Islet of Langerhans (tissue), 1 donor: ENCODE measurements at regions not wholly inside any gene's neighbourhood (a gene's known extent, or its start where the extent isn't known, plus 50 kb on each side); places are given as distances from the start of the nearest gene placed in this dataset.
"Not testable (repeated sequence)": the region's sequence is repeated elsewhere in the genome, so short reads cannot be mapped to it uniquely, and the experiment has no call there.

Experiments used
- FAIRE-seq: peaks from one replicate; lab custom pipeline; 2011; peaks lifted over from hg19 to GRCh38; lab: Jason Lieb, UNC

GRCh38 chr14:87419925-87420324 is 573.1 kb downstream of the GALC start:
- no peak for FAIRE-seq

- no peak for FAIRE-seq
Observed at GRCh38 chr14:87411370-87411769, 581.6 kb downstream of the GALC start.

DNA sequence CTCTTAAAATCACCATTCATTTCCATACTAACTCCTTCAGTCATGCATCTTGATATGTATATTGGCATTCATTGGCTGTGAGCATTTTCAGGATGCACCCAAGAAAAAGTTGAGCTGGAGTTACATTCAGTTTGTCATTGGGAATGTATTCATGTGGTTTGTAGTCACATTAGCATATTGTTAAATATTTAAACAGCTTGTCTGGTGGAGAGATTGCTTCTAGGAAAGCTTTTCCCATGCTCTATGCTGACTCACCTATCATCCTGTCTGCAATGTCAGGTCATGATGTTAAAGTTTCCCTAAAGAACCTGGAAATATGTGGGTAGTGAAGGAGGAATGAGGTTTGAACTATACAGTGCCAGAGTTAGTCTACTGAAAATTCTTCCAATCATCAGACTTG is 583.6 kb downstream of the GALC start:
- FAIRE-seq = no peak

DNA sequence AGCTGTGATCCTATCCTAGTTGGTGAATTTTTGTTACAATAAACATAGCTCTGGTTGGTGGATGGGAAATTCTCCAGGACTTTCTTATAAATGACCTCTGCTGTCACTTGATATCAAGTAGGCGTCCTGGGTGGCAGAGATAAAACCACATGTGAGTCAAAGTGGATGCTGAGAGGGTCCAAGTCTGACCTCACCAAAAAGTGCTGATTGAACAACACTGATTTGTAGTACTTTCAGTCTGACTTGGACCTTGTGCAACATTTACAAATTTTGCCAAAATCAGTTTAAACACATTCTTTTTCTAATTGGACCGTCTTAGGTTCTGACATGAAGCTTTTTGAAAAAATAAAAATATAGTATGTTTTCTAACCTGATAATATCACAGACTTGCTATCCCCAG is 585.6 kb downstream of the GALC start:
- FAIRE-seq = no peak

- FAIRE-seq = no peak
Observed at GRCh38 chr14:87405563-87405962, 587.4 kb downstream of the GALC start.

GRCh38 chr14:87397499-87397898 is 595.5 kb downstream of the GALC start:
- FAIRE-seq = no peak

GRCh38 chr14:87391066-87391465 is 601.9 kb downstream of the GALC start:
- FAIRE-seq = no peak

DNA sequence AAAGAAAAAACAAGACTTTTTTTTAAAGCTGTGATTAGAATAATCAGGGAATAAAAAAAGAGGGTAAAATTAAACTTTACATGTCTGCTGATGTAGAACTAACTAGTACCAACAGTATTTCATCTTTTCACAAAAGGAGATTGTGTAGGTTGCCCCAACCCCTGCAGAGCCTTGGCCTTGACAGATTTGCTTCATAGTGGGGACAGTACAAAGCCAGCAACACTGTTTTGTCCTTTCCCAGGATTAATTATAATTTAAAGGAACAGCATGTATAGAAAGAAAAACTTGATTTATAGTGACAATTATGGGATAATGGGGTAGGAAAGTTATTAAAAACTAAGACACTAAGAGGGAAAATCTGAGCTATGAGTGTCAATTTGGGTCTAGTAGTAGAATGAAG is 604.0 kb downstream of the GALC start:
- no peak for FAIRE-seq

DNA sequence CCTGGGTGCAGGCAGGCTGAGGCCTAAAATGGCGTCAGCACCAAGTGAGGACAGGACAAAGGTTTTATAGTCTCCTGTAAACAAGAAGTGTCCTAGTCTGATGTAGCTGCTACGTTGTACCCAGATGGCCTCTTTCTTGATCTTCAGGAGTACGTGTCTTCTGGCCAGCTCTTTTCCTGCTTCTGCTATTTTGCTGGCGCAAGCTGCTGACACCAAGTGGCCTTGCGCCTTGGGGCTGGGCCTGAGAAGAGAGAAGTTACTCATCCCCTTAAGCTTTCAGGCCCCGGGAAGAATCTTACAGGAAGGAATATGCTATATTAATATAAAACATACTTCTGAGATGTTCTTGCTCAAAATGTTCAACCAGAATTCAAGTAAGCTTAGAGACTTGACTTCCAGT is 605.2 kb downstream of the GALC start:
- FAIRE-seq = no peak

DNA sequence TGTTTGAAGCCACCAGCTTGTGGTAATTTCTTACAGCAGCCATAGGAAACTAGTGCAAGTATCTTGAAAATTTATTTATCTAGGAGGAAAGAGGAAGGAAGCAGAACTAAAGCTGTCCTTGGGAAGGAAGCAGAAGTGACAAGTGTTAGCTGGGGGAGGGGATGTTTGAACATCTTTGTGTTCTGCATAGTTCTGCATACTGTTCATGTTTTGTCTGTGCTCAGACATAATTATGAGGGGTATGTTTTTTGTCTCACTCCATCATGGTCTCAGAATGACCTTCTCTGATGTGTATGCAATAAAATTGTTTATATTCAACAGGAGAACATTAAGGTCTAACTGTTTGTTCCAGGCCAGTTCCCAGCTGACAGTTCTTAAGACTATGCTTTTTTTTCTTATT is 606.5 kb downstream of the GALC start:
- FAIRE-seq = no peak

- FAIRE-seq = no peak
Observed at GRCh38 chr14:87380054-87380453, 612.9 kb downstream of the GALC start.

DNA sequence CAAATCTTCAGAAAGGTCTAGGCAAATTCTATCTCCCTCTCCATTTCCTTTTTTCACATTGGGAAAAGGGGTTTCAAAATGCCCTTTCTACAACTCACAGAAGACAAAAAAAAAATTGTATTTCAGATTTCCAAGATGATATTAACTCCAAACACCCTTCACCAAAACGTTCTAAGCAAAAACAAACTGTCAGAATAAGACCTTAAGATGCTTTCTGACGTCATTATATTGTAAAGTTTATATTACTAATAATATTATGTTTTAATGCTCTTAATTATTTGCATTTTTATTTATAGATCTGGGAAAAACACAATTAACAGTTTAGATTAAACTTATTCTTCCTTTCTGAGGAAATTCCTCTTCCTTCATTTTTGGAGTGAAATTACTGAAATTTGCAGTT is 624.2 kb downstream of the GALC start:
- no peak for FAIRE-seq

- FAIRE-seq = not testable (repeated sequence)
Observed at GRCh38 chr14:87360246-87360645, 632.7 kb downstream of the GALC start.

- no peak for FAIRE-seq
Observed at GRCh38 chr14:87351007-87351406, 642.0 kb downstream of the GALC start.

GRCh38 chr14:87349921-87350320 is 643.1 kb downstream of the GALC start:
- no peak for FAIRE-seq

GRCh38 chr14:87343652-87344051 is 649.3 kb downstream of the GALC start:
- FAIRE-seq = no peak

DNA sequence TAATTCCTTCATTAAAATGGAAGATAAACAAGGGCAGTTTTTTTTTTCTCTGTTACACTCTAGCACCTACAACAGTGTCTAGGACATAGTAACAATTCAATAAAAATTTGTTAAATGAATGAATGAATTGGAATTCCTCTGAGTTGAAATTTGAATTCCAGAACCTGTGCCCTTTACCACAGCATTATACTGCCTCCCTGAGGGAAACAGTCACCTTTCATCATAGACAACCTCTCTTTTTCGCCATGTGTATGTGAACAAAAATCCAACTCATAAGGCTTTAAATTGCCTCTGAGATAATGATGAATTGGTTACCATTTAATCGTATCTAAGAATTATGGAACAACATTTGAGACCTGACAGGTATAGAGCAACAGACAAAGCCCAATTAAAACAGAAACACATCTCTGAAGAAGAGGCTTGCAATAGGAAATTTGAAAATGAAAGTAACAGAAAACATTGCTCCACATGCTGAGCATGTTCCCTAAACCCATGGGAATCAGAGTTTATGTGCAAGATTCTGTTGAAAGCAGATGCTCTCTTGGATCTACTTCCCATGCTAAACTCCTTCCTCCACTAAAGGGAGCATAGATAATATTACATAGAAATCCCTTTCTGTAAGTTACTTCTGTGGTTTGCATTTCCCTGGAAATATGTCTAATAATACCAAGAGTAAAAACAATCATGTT is 657.8 kb downstream of the GALC start:
- no peak for FAIRE-seq

DNA sequence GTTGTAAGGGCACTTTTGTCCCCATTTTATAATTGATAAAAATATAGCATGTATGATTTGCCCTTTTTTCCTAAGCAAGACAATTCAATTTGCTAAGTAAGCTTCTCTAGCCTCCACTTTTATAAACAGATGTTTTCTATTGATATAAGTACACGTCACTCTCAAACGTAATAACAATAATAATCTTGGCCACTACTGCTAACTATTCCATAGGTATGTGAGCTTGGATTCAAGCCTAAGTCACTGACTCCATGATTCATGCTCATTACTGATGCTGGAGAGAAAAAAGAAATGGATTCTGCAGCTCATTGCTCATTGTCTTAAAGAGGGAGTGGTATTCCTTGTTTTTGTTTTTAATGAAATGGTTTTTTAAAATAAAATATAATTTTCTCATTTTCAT is 661.0 kb downstream of the GALC start:
- no peak for FAIRE-seq

GRCh38 chr14:87325741-87326140 is 667.2 kb downstream of the GALC start:
- no peak for FAIRE-seq

- no peak for FAIRE-seq
Observed at GRCh38 chr14:87323191-87323590, 669.8 kb downstream of the GALC start.

DNA sequence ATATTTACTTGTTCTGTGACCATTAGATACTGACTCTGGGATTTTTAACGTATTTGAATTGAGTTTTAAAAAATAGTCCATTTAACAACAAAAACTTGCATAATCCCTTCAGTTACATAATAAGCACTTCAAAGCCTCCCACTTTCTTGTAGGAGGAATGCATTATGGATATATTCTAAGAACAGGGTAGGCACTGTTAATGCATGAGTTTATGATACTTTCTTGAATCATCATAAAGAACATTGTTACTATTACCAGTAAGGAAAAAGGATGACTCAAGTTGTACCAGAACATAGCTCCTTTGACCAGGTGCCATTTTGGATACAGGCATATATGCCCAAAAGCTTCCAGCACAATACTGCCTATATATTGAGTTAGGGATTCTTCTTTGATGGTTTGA is 671.4 kb downstream of the GALC start:
- FAIRE-seq = no peak

GRCh38 chr14:87312894-87313205 is 680.1 kb downstream of the GALC start:
- FAIRE-seq = no peak

DNA sequence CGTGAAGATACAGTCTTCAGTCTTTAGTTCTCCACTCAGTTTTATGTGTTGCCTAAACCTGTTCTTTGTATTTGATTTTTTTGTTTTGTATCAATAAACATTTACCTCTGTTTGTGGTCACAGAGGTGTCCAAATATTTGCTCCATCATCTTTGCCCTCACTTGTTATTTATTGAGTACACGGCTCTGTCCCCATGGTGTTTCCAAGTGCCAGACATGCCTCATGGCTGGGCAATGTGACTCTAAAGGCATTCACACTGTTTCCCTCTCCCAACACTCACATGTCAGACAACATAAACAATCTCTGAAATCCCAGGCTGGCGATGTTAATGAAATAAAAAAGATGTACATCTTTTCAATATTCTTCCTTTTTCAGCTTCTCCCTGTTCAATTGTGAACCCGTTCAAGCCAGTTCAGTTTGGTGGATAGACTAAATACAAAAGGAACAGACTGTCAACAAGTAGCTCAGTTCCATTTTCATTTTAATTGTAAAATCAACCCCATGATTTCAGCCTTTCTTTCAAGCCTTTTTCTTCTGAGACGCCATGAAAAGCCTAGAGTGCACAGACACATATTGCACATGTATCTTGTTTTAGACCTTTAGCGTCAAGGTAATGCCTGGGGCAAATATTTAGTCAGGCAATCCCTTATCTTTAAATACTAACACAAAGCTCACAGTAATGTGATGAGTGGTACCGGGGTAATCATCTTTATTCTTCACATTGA is 680.7 kb downstream of the GALC start:
- FAIRE-seq = no peak

GRCh38 chr14:87309557-87309956 is 683.4 kb downstream of the GALC start:
- FAIRE-seq = no peak
